Panc1 (cell line): ENCODE measurements at regions not wholly inside any gene's neighbourhood (a gene's known extent, or its start where the extent isn't known, plus 50 kb on each side); places are given as distances from the start of the nearest gene placed in this dataset.

Experiments used
- ATAC-seq: fragments of 200-7000 bp; cut with Tn5 transposase; 2 replicates; pipeline ENCODE4 v1.9.1; 2020; ENCODE audit warnings: mild to moderate bottlenecking, moderate library complexity
- BruUV-seq: library from RNA; stranded (reverse); fragments of 400-500 nt; replicated peaks from 2 replicates; lab custom pipeline; 2021; lab: Mats Ljungman, UMichigan
- CTCF ChIA-PET: fragments of 300-600 bp; sonication (Branson Sonifier 250); formaldehyde crosslinking; loops from one replicate; lab custom pipeline; 2022; ENCODE audit warnings: antibody characterized with exemption; lab: Charles Lee
- POLR2A ChIA-PET: fragments of 300-600 bp; sonication (Branson Sonifier 250); formaldehyde crosslinking; loops from one replicate; lab custom pipeline; 2022; ENCODE audit warnings: antibody characterized with exemption; lab: Charles Lee
- DNase-seq: peaks from one replicate; pipeline ENCODE4 v3.0.0-alpha.2; 2010; ENCODE audit warnings: low read depth, low spot score
- H3K27ac ChIP-seq: 2 replicates; pipeline ENCODE4 v1.5.1; 2011; ENCODE audit warnings: mild to moderate bottlenecking, low read length, inconsistent platforms
- H3K27me3 ChIP-seq: fragments of 200-500 bp; sonication (Bioruptor generic); 2 replicates; pipeline ENCODE4 v1.6.0; 2014; ENCODE audit warnings: low read length, inconsistent platforms; ENCODE audit not compliant: control insufficient read depth, insufficient read depth
- H3K36me3 ChIP-seq: fragments of 200-500 bp; sonication (Bioruptor generic); 2 replicates; pipeline ENCODE4 v1.5.1; 2014; ENCODE audit warnings: inconsistent platforms, mild to moderate bottlenecking, low read length, moderate library complexity; ENCODE audit not compliant: control insufficient read depth, insufficient read depth
- H3K4me1 ChIP-seq: 2 replicates; pipeline ENCODE4 v1.5.1; 2011; ENCODE audit warnings: inconsistent platforms, mild to moderate bottlenecking, low read length, moderate library complexity; ENCODE audit not compliant: control insufficient read depth, insufficient read depth
- H3K4me3 ChIP-seq, 2 experiments: 2 replicates each; pipeline ENCODE4 v1.5.1; 2011 to 2012; ENCODE audit warnings: low read depth in 2 of 2, low read length in 2 of 2, mild to moderate bottlenecking in 2 of 2, inconsistent platforms in 1 of 2, moderate library complexity in 1 of 2
- H3K9me3 ChIP-seq: fragments of 200-500 bp; sonication (Bioruptor generic); 2 replicates; pipeline ENCODE4 v1.5.1; 2014; ENCODE audit warnings: low read depth, mild to moderate bottlenecking, inconsistent platforms, low read length, moderate library complexity; ENCODE audit not compliant: control insufficient read depth, insufficient read depth
- POLR2AphosphoS5 ChIP-seq: IDR thresholded peaks from 2 replicates; pipeline ENCODE4 v1.6.1; 2012; ENCODE audit warnings: mild to moderate bottlenecking, low read depth, low read length, moderate library complexity
- SIN3A ChIP-seq: IDR thresholded peaks from 2 replicates; pipeline ENCODE4 v1.6.1; 2012; ENCODE audit warnings: low read depth, mild to moderate bottlenecking, low read length, moderate library complexity, borderline replicate concordance; ENCODE audit not compliant: insufficient read depth
- TCF7L2 ChIP-seq: IDR thresholded peaks from 2 replicates; pipeline ENCODE4 v1.6.1; 2011; ENCODE audit warnings: mild to moderate bottlenecking, low read depth, low read length, inconsistent platforms
- in situ Hi-C: cut with HindIII; loops from 2 replicates; pipeline ENCODE4 v1.10.0; 2016; ENCODE audit warnings: low sequenced_read_pairs, low pct_unique_long_range_greater_than_20kb
- intact Hi-C: fragments of 100-400 bp; cut with micrococcal nuclease; formaldehyde crosslinking; loops from one replicate; pipeline ENCODE4 v1.10.0; 2022; ENCODE audit not compliant: unreplicated experiment
- TF ChIP-seq, protein P1 (sequence below), 2 experiments: IDR thresholded peaks; 2 replicates each; pipeline ENCODE4 v1.6.1; 2011 to 2012; ENCODE audit warnings: low read depth in 2 of 2, control low read depth in 1 of 2, low read length in 1 of 2, mild to moderate bottlenecking in 1 of 2, moderate library complexity in 1 of 2; ENCODE audit not compliant: insufficient read depth in 1 of 2
- TF ChIP-seq, protein P2 (sequence below): fragments of 450-650 bp; IDR thresholded peaks from 2 replicates; pipeline ENCODE4 v1.5.1; 2017; ENCODE audit warnings: mild to moderate bottlenecking

DNA sequence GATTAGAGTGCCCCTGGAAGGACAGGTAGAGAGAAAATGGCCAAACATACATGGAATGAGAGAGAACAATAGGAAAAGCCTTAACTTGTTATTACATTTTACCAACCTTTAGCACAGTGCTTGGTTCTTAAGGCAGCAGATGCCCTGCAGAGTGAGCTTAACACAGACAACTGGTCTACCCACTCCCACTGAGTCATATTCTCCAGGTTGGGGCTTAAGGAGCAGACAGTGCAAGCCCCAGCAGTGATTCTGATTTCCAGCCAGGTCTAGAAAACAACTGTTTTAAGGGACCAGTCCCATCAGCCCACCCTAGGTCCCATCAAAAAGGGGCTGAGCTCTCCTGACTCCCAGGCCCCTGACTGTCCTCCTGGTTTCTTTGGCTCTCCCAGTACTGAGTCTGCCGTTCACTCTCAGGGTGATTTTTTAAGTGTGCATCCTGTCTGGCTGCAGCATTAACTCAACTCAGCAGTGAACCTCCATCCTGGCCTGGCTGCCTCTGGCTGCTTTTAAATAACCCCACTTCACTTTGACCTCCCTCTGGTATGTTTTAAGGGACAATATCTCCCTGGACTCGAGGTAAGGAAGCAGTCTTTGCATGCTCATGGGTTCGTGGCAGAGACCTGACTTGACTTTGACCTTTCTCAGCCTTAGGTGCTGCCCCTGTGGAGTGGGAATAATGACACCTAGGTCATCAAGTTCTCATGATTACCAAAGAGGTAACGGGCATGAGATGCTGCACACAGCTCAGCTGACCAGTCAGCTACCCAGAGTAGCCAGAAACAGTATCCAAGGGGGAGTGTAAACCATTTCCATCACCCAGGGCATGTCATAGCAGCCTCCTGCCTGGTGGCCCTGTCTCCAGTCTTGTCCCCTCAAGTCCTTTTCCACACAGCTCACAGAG lies 210.7 kb upstream of the PWP1 start:
- CTCF ChIA-PET, result no interaction called here
- H3K36me3 ChIP-seq, result no peaks in the 10 kb centered on the region
- BruUV-seq, result no TSS peak
- peaks cover 4% of the 10 kb centered on the region; the same call in 1 of the 2 replicates for H3K27me3 ChIP-seq
- H3K4me1 ChIP-seq, result no peaks in the 10 kb centered on the region
- no peak overlapping the region for H3K4me3 ChIP-seq
- TF ChIP-seq TCF7L2 (no peak), POLR2AphosphoS5 (no peak), SIN3A (no peak)
- TF ChIP-seq, protein P1, sequence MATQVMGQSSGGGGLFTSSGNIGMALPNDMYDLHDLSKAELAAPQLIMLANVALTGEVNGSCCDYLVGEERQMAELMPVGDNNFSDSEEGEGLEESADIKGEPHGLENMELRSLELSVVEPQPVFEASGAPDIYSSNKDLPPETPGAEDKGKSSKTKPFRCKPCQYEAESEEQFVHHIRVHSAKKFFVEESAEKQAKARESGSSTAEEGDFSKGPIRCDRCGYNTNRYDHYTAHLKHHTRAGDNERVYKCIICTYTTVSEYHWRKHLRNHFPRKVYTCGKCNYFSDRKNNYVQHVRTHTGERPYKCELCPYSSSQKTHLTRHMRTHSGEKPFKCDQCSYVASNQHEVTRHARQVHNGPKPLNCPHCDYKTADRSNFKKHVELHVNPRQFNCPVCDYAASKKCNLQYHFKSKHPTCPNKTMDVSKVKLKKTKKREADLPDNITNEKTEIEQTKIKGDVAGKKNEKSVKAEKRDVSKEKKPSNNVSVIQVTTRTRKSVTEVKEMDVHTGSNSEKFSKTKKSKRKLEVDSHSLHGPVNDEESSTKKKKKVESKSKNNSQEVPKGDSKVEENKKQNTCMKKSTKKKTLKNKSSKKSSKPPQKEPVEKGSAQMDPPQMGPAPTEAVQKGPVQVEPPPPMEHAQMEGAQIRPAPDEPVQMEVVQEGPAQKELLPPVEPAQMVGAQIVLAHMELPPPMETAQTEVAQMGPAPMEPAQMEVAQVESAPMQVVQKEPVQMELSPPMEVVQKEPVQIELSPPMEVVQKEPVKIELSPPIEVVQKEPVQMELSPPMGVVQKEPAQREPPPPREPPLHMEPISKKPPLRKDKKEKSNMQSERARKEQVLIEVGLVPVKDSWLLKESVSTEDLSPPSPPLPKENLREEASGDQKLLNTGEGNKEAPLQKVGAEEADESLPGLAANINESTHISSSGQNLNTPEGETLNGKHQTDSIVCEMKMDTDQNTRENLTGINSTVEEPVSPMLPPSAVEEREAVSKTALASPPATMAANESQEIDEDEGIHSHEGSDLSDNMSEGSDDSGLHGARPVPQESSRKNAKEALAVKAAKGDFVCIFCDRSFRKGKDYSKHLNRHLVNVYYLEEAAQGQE (IDR thresholded peaks at IDR 0.05; ENCODE audit: insufficient read depth in 1 of 2, low read depth in 2 of 2, low read length in 1 of 2), result no peak
- TF ChIP-seq, protein P2, sequence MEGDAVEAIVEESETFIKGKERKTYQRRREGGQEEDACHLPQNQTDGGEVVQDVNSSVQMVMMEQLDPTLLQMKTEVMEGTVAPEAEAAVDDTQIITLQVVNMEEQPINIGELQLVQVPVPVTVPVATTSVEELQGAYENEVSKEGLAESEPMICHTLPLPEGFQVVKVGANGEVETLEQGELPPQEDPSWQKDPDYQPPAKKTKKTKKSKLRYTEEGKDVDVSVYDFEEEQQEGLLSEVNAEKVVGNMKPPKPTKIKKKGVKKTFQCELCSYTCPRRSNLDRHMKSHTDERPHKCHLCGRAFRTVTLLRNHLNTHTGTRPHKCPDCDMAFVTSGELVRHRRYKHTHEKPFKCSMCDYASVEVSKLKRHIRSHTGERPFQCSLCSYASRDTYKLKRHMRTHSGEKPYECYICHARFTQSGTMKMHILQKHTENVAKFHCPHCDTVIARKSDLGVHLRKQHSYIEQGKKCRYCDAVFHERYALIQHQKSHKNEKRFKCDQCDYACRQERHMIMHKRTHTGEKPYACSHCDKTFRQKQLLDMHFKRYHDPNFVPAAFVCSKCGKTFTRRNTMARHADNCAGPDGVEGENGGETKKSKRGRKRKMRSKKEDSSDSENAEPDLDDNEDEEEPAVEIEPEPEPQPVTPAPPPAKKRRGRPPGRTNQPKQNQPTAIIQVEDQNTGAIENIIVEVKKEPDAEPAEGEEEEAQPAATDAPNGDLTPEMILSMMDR, result no peak
- intact Hi-C loops, result no loop called here
- ATAC-seq (no peak), DNase-seq (no peak)
- no peak overlapping the region for H3K27ac ChIP-seq
- POLR2A ChIA-PET, result no interaction called here
- in situ Hi-C loops, result no loop called here
- no peaks in the 10 kb centered on the region for H3K9me3 ChIP-seq

GRCh38 chr12:107475900-107476299 lies 209.7 kb upstream of the PWP1 start:
- in situ Hi-C loops, result no loop called here
- ATAC-seq (no peak), DNase-seq (no peak)
- CTCF ChIA-PET, result no interaction called here
- Histone ChIP-seq H3K27me3 (peaks cover 4% of the 10 kb centered on the region; the same call in 1 of the 2 replicates), H3K4me1 (no peaks in the 10 kb centered on the region), H3K27ac (no peak overlapping the region), H3K36me3 (no peaks in the 10 kb centered on the region), H3K4me3 (no peak overlapping the region), H3K9me3 (no peaks in the 10 kb centered on the region)
- intact Hi-C loops, result no loop called here
- BruUV-seq, result no TSS peak
- TF ChIP-seq, protein P1 (IDR thresholded peaks at IDR 0.05; ENCODE audit: insufficient read depth in 1 of 2, low read depth in 2 of 2, low read length in 1 of 2), result no peak
- TF ChIP-seq, protein P2, result no peak
- no peak for TF ChIP-seq TCF7L2
- no peak for TF ChIP-seq SIN3A
- no peak for TF ChIP-seq POLR2AphosphoS5
- POLR2A ChIA-PET, result no interaction called here
